Stimulated activated CD8-positive, alpha-beta memory T cell treated with anti-CD3 and anti-CD28 coated beads, Interleukin-12 subunit alpha, Interleukin-12 subunit beta, amount 100 ng/mL, for 4 hours (primary cell): ENCODE measurements at regions not wholly inside any gene's neighbourhood (a gene's known extent, or its start where the extent isn't known, plus 50 kb on each side); places are given as distances from the start of the nearest gene placed in this dataset.
"Not testable (repeated sequence)": the region's sequence is repeated elsewhere in the genome, so short reads cannot be mapped to it uniquely, and the experiment has no call there.

Experiments
- DNase-seq: peaks from one replicate; pipeline ENCODE4 v3.0.0-alpha.2; 2020; ENCODE audit warnings: low read depth

- DNase-seq, result no peak
Measured at GRCh38 chr2:16036951-16037350, 96.6 kb downstream of the MYCN start.

DNA sequence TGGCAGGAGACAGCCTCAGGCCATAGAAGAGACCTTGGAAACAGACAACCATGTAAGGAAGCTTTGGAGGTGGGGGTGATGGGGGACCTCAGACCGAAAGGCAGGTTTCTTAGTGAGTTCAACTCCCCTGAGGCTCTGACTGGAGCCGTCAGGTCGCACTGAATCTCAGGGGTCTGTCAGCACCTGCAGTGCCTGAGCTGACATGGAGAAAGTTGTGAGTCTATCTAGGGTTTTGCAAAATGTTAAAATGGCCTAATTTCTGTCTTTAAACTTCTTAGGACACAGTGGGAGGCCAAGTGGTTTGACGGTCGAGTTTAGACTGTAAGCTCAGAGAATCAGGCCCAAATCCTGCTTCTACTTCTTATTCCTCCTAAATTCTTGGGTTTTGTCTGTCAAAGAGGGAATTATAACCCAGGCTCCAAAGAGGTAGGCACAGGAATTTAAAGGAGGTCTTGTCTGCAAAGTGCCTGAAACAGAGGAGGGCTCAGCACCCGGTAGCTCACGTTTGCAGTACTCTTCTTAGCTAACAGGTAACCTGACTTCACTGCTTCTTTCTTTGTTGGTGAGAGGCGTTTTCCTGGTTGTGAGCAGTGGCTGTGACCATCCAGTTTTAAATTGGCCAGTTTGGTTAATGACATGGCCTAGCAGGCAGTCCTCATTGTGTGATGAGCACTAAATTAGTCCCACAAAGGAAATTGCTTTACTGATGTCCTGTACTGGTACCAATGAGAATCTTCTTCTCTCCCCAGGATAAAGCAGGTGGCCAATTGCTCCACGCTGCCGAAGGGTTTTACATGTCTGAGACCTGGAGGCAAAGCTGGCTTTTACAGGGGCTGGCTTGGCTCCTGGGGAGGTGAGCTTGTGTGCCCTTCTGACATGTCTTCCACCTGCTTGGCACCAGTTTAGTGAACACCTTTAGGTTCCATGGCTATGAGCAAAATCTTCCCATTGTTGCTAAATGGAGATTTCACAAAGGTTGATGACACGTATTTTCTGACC is 95.7 kb downstream of the MYCN start:
- DNase-seq, result no peak

- no peak for DNase-seq
Measured at GRCh38 chr2:16034975-16035746, 94.8 kb downstream of the MYCN start.

DNA sequence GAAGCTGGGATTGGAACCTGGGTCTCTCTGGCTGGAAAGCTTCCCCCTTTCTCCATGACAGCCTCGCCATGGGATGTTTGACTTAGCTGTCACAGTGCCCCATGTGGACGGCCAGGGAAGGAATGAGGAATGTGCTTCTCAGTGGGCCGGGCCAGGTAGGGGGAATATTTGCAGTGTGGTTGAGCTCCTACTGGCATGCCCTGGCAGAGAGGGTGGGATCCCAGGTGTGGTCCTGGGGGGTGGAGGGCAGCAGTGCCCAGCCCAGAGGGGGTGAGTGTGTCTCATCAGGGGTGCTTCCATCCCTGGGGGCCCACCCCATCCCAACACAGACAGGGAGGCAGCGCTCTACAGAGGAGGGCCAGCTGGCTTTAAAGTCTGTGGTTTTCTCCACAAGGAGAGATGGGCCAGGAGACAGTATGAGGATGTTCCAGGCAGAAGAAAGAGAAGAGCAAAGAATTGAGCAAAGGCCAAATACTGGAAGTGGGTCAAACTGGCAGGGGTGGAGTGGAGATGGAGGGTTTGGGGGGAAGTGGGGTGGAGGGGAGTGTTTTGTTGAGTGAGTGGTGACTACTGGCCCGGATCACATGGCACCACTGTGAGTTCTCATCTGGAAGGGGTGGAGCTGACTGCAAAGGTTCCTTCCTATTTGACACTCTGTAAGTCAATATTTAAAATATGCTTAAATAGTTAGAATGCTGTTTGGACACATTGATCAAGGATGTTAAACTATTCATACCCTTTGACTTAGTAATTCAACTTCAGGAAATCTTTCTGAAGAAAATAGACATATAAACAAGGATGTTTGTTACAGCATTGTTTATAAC is 94.0 kb downstream of the MYCN start:
- no peak for DNase-seq

- no peak for DNase-seq
Measured at GRCh38 chr2:16033032-16033293, 92.6 kb downstream of the MYCN start.

- DNase-seq, result no peak
Measured at GRCh38 chr2:16032282-16033031, 92.1 kb downstream of the MYCN start.

- no peak for DNase-seq
Measured at GRCh38 chr2:16031848-16032159, 91.5 kb downstream of the MYCN start.

- no peak for DNase-seq
Measured at GRCh38 chr2:16031058-16031847, 90.9 kb downstream of the MYCN start.

DNA sequence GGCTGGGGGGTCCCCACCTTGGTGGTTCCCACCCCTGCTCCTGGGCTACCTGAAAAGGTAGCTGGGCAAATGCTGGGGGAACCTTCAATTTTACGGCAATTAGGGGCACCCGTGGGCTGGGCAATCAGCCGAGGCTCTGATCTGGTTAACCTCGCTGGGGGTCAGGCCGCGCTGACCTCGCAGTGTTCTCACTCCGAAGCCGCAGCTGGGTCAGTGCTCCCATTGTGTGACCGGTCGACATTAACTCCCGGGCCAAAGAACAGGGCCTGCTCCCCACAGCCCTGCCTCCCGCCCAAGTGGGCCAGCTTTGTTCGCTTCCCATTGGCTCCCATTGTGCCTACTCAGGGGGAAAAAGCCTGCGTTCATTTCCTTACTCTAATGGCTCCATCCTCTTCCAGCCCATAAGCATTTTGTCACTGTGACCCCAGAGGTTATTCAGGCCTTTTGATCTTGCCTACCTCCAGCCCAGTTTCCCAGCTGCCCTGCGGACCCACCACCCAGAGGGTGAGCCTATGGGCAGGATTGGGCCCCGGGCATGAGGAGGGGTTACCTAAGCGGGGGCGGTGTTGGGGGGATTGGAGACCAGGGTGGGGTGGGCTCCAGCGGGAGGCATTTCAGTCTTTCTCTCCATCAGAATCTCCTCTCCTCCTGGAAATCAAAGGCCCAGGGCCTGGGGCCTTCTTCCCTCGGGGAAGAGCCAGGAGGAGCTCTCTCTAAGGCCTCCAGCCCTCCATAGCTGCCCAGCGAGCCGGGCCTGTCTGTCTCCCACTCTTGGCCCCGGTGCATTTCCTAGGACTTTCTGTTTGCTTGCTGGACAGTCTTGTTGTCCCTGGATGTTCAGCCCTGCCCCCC is 90.1 kb downstream of the MYCN start:
- no peak for DNase-seq

DNA sequence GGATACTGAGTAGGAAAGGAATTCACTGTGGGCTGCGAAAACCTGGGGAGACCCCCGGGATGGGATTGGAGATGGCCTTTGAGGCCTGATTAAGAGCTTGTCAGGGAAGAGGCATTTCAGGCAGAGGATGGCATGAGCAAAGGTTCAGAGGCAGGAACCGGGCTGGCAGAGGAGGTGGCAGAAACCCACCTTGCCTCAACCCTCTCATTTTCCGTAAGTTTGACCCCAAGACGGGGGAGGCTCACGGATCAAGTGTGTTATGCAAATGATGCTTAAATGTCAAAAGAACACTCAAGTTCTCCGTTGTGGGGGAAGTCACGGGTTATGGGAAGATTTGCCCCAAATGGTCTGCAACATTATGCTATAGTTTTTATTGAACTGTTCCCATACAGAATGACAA is 88.3 kb downstream of the MYCN start:
- DNase-seq, result no peak

DNA sequence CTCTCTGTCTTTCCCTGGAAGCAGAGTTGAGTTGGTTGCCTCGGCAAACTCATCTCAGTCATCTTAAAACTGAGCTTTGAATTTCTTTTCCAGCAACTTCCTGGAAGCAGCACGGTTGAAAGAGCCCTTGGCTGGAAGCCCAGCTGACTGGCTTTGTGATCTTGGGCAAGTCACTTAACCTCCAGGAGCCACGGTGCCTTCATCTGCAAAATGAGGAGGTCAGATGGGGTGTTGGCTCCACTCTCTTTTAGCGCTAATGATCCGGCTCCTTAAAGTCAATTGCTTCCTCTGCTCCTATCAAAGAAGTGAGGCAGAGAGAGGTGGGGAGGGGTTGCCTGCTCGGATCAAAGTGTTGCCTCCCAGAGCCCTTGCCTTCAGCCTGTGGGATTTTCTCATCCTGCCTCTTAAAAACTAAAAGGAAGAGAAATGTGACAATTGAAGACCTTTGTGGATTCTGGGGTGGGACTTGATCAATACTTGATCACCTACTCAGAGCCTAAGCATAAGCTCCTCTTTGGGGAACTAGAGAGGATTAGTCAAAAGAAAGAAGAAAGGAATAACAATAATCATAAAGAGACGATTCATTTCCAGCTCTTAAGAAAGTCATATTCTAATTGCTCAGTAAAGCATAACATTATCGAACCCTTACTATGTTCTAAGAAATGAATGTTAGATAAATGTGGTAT is 86.6 kb downstream of the MYCN start:
- DNase-seq, result no peak

DNA sequence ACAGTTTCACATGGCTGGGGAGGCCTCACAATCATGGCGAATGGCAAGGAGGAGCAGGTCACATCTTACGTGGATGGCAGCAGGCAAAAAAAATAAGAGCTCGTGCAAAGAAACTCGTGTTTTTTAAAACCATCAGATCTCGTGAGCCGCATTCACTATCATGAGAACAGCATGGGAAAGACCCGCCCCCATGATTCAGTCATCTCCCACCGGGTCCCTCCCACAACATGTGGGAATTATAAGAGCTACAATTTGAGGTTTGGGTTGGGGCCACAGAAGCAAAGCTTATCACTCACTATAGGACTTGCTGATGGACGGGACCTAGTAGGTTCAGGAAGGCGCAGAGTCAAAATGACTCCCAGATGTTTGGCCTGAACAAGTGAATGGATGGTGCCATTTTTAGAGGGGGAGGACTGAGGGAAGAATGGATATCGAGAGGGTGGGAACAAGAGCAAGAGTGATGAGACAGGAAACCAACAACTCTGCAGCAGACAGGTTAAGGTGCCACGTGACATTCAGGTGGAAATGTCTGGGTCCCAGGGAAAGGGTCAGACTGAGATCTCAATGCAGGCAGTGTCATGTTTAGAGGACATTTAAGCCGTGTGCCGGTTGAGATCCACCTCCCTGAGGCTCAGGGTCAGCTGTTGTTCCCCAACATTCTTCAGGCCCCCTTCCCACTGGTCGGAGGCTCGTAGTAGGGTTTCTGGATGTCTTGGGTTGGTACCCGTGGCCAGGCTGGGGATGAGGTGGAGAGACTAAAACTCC is 85.7 kb downstream of the MYCN start:
- DNase-seq, result no peak

- no peak for DNase-seq
Measured at GRCh38 chr2:16025211-16025875, 85.0 kb downstream of the MYCN start.

DNA sequence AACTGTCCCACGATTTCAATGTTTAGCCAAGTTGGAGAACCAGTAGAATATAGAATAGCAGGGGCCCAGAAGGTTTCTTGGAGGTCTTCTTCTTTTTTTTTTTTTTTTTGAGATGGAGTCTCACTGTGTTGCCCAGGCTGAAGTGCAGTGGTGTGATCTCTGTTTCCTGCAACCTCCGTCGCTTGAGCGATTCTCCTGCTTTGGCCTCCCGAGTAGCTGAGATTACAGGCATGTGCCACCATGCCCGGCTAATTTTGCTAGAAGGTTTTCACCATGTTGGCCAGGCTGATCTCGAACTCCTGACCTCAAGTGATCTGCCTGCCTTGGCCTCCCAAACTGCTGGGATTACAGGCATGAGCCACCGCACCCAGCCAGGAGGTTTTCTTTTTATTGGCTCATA is 84.3 kb downstream of the MYCN start:
- not testable (repeated sequence) for DNase-seq

GRCh38 chr2:16023506-16024360 is 83.4 kb downstream of the MYCN start:
- no peak for DNase-seq

GRCh38 chr2:16022548-16023240 is 82.3 kb downstream of the MYCN start:
- DNase-seq, result no peak
